GM12892 (cell line): ENCODE measurements at regions not wholly inside any gene's neighbourhood (a gene's known extent, or its start where the extent isn't known, plus 50 kb on each side); places are given as distances from the start of the nearest gene placed in this dataset.

Experiments used
- DNase-seq: peaks from one replicate; pipeline ENCODE4 v3.0.0; 2011; ENCODE audit not compliant: insufficient read length
- FAIRE-seq: peaks from 2 replicates; lab custom pipeline; 2011; peaks lifted over from hg19 to GRCh38; lab: Jason Lieb, UNC
- POLR2A ChIP-seq: IDR thresholded peaks from 2 replicates; pipeline ENCODE4 v1.6.1; 2011; ENCODE audit warnings: low read depth, low read length, control low read depth
- POLR2AphosphoS5 ChIP-seq: IDR thresholded peaks from 2 replicates; pipeline ENCODE4 v1.6.1; 2011; ENCODE audit warnings: low read depth, low read length, control low read depth
- TAF1 ChIP-seq: IDR thresholded peaks from 2 replicates; pipeline ENCODE4 v1.6.1; 2011; ENCODE audit warnings: low read depth, mild to moderate bottlenecking, control low read depth, low read length, borderline replicate concordance

- no peak for FAIRE-seq
Observed at GRCh38 chr3:27824312-27825200, 102.4 kb upstream of the EOMES start.

GRCh38 chr3:27826448-27826847 is 104.3 kb upstream of the EOMES start:
- FAIRE-seq, result no peak
- DNase-seq, result no peak
- TF ChIP-seq POLR2AphosphoS5 (no peak), POLR2A (no peak), TAF1 (no peak)

More at GRCh38 chr3:27824312-27825200, 102.4 kb upstream of the EOMES start:
- TF ChIP-seq POLR2A, result no peak
- TF ChIP-seq TAF1, result no peak
- TF ChIP-seq POLR2AphosphoS5, result no peak
- no peak for DNase-seq

- TF ChIP-seq TAF1 (no peak), POLR2AphosphoS5 (no peak), POLR2A (no peak)
- DNase-seq (no peak), FAIRE-seq (no peak)
Observed at GRCh38 chr3:27827041-27827440, 104.9 kb upstream of the EOMES start.

- TF ChIP-seq TAF1 (no peak), POLR2A (no peak), POLR2AphosphoS5 (no peak)
- FAIRE-seq (no peak), DNase-seq (no peak)
Observed at GRCh38 chr3:27840807-27841594, 118.9 kb upstream of the EOMES start.

- FAIRE-seq (no peak), DNase-seq (no peak)
- no peak for TF ChIP-seq TAF1
- TF ChIP-seq POLR2AphosphoS5, result no peak
- no peak for TF ChIP-seq POLR2A
Observed at GRCh38 chr3:27844052-27844675, 122.0 kb upstream of the EOMES start.

GRCh38 chr3:27847697-27848096 is 125.6 kb upstream of the EOMES start:
- no peak for DNase-seq
- no peak for TF ChIP-seq POLR2AphosphoS5
- no peak for TF ChIP-seq TAF1
- TF ChIP-seq POLR2A, result no peak
- no peak for FAIRE-seq

GRCh38 chr3:27848826-27849225 is 126.7 kb upstream of the EOMES start:
- no peak for DNase-seq
- TF ChIP-seq POLR2A, result no peak
- no peak for TF ChIP-seq POLR2AphosphoS5
- no peak for TF ChIP-seq TAF1
- no peak for FAIRE-seq

GRCh38 chr3:27859821-27860220 is 137.7 kb upstream of the EOMES start:
- FAIRE-seq (no peak), DNase-seq (no peak)
- no peak for TF ChIP-seq POLR2A
- no peak for TF ChIP-seq POLR2AphosphoS5
- TF ChIP-seq TAF1, result no peak

GRCh38 chr3:27861046-27862036 is 139.2 kb upstream of the EOMES start:
- FAIRE-seq, result no peak
- DNase-seq, result no peak
- TF ChIP-seq POLR2A (no peak), TAF1 (no peak), POLR2AphosphoS5 (no peak)

GRCh38 chr3:27865731-27866130 is 143.6 kb upstream of the EOMES start:
- DNase-seq (no peak), FAIRE-seq (no peak)
- TF ChIP-seq TAF1, result no peak
- TF ChIP-seq POLR2AphosphoS5, result no peak
- TF ChIP-seq POLR2A, result no peak

- FAIRE-seq, result no peak
- TF ChIP-seq TAF1, result no peak
- no peak for TF ChIP-seq POLR2AphosphoS5
- TF ChIP-seq POLR2A, result no peak
- DNase-seq, result no peak
Observed at GRCh38 chr3:27869152-27869551, 147.0 kb upstream of the EOMES start.
